ENCODE measurements at regions not wholly inside any gene's neighbourhood (a gene's known extent, or its start where the extent isn't known, plus 50 kb on each side); places are given as distances from the start of the nearest gene placed in this dataset.

- Histone ChIP-seq H3K9ac (ENCODE audit: low read length) (no peak overlapping the region), H4K20me1 (ENCODE audit: insufficient read depth) (no peaks in the 10 kb centered on the region), H3K4me2 (ENCODE audit: low read length) (no peak overlapping the region), H3K4me3 (replicated peaks in 1 of 2; ENCODE audit: low read depth in 1 of 2, low read length in 2 of 2) (no peak overlapping the region), H3K27ac (ENCODE audit: low read depth, low read length) (no peak overlapping the region), H3K36me3 (ENCODE audit: control insufficient read depth in 1 of 2, insufficient read depth in 2 of 2, low read length in 2 of 2) (no peaks in the 10 kb centered on the region), H3K27me3 (ENCODE audit: insufficient read depth, low read length) (0 out of 2 replicates have a peak, but pooled peaks cover 23% of the 10 kb centered on the region), H3K9me3 (ENCODE audit: control insufficient read depth in 1 of 2, insufficient read depth in 1 of 2, low read depth in 1 of 2, low read length in 2 of 2) (no peaks in the 10 kb centered on the region), H3K79me2 (ENCODE audit: insufficient read depth, low read length) (no peaks in the 10 kb centered on the region), H2AFZ (ENCODE audit: low read depth, low read length, poor library complexity, severe bottlenecking) (no peak overlapping the region), H3K9me2 (ENCODE audit: insufficient read depth) (no peaks in the 10 kb centered on the region), H3K4me1 (ENCODE audit: control insufficient read depth in 1 of 2, insufficient read depth in 2 of 2, low read length in 2 of 2) (no peaks in the 10 kb centered on the region)
- BruUV-seq (replicated peaks), result no TSS peak
- ChIA-PET CTCF (no interaction called here), POLR2A (no interaction called here), RAD21 (ENCODE audit: low non-redundant PET in 1 of 2, low total read pairs in 2 of 2, uncharacterized antibody in 2 of 2, unreplicated experiment in 2 of 2) (no interaction called here)
- TF ChIP-seq TCF7L2 (IDR thresholded peaks at IDR 0.05; ENCODE audit: borderline replicate concordance, extremely low read depth, insufficient read depth, insufficient read length), result no peak
- ATAC-seq, result no peak
- intact Hi-C loops (cut with micrococcal nuclease), result no loop called here
- DNase-seq (ENCODE audit: low read depth, low spot score), result no peak
These were observed 334.6 kb upstream of the B3GAT1 start for GRCh38 chr11:134746609-134747008.

DNA sequence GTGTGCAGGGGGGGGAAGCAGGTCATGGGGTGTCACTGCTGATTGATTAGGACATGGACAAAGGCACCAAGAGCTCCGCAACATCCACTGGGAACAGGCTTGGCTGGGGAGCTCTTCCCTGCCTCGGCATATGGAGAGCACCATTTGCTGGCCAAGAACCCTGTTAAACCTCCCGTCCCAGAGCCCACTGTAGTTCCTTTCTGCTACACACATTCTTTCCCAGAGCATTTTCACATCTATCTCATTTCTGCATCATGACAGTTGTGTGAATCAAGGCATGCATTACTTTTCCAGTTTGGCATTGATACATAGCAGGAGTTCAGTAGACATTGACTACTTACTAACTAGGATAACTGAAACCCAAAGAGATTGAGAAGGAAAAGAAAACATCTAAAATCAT, 333.4 kb upstream of the B3GAT1 start:
- H3K27me3 ChIP-seq (ENCODE audit: insufficient read depth, low read length), result 0 out of 2 replicates have a peak, but pooled peaks cover 14% of the 10 kb centered on the region
- no peaks in the 10 kb centered on the region for H4K20me1 ChIP-seq (ENCODE audit: insufficient read depth)
- intact Hi-C loops (cut with micrococcal nuclease), result no loop called here
- no peak overlapping the region for H3K27ac ChIP-seq (ENCODE audit: low read depth, low read length)
- DNase-seq (ENCODE audit: low read depth, low spot score) (no peak), ATAC-seq (no peak)
- TF ChIP-seq ZBTB33 (IDR thresholded peaks at IDR 0.05; ENCODE audit: extremely low read depth, insufficient replicate concordance, low read length) (no peak), CTCF (IDR thresholded peaks at IDR 0.05 in 2 of 3, conservative IDR thresholded peaks at IDR 0.05 in 1 of 3; ENCODE audit: borderline replicate concordance in 1 of 3, insufficient read depth in 1 of 3, low read depth in 2 of 3, low read length in 2 of 3) (no peak), ZFX (IDR thresholded peaks at IDR 0.05) (no peak), EZH2phosphoT487 (IDR thresholded peaks at IDR 0.05; ENCODE audit: borderline replicate concordance) (no peak), POLR2AphosphoS5 (IDR thresholded peaks at IDR 0.05; ENCODE audit: low read depth, low read length) (no peak)
- POLR2A ChIA-PET, result no interaction called here
- no peak overlapping the region for H3K4me2 ChIP-seq (ENCODE audit: low read length)
- H3K4me1 ChIP-seq (ENCODE audit: control insufficient read depth in 1 of 2, insufficient read depth in 2 of 2, low read length in 2 of 2), result no peaks in the 10 kb centered on the region
- RAD21 ChIA-PET (ENCODE audit: low non-redundant PET in 1 of 2, low total read pairs in 2 of 2, uncharacterized antibody in 2 of 2, unreplicated experiment in 2 of 2), result no interaction called here
- H3K9me3 ChIP-seq (ENCODE audit: control insufficient read depth in 1 of 2, insufficient read depth in 1 of 2, low read depth in 1 of 2, low read length in 2 of 2), result no peaks in the 10 kb centered on the region
- H3K9ac ChIP-seq (ENCODE audit: low read length), result no peak overlapping the region
- no peaks in the 10 kb centered on the region for H3K79me2 ChIP-seq (ENCODE audit: insufficient read depth, low read length)
- H3K9me2 ChIP-seq (ENCODE audit: insufficient read depth), result no peaks in the 10 kb centered on the region
- BruUV-seq (replicated peaks), result no TSS peak
- no peak overlapping the region for H2AFZ ChIP-seq (ENCODE audit: low read depth, low read length, poor library complexity, severe bottlenecking)
- H3K36me3 ChIP-seq (ENCODE audit: control insufficient read depth in 1 of 2, insufficient read depth in 2 of 2, low read length in 2 of 2), result no peaks in the 10 kb centered on the region
- H3K4me3 ChIP-seq (replicated peaks in 1 of 2; ENCODE audit: low read depth in 1 of 2, low read length in 2 of 2), result no peak overlapping the region
- CTCF ChIA-PET, result no interaction called here

All from HCT116 (cell line).